SK-N-SH (cell line): ENCODE measurements at regions not wholly inside any gene's neighbourhood (a gene's known extent, or its start where the extent isn't known, plus 50 kb on each side); places are given as distances from the start of the nearest gene placed in this dataset.

ENCODE experiments used
- CTCF ChIA-PET: fragments of 300-600, 350-600 bp; formaldehyde crosslinking; extraction: SDS; loops from one replicate; lab custom pipeline; 2021; lab: Yijun Ruan, JAX
- POLR2A ChIA-PET: fragments of 350-600 bp; sonication (Branson Sonifier 250); formaldehyde crosslinking; extraction: SDS; loops from one replicate; lab custom pipeline; 2020; ENCODE audit warnings: antibody characterized with exemption, inconsistent platforms; lab: Yijun Ruan, JAX
- DNase-seq: peaks from one replicate; pipeline ENCODE4 v3.0.0; 2012
- H2AFZ ChIP-seq: fragments of 200-600 bp; sonication (generic); 2 replicates; pipeline ENCODE4 v1.8.1; 2016; ENCODE audit warnings: antibody characterized with exemption, mild to moderate bottlenecking, low read depth
- H3F3A ChIP-seq: fragments of 200-600 bp; sonication (generic); replicated peaks from 2 replicates; pipeline ENCODE3; 2016; ENCODE audit warnings: antibody characterized with exemption, mild to moderate bottlenecking; ENCODE audit not compliant: insufficient read depth
- H3K27ac ChIP-seq, 2 experiments: fragments of 200-500 bp in 1 of 2; fragments of 200-600 bp in 1 of 2; sonication (Bioruptor generic) in 1 of 2; sonication (generic), shearing (Covaris generic) in 1 of 2; 2 replicates each; pipeline versions ENCODE4 v1.5.1 to v1.6.1; 2014 to 2016; ENCODE audit warnings: low read depth in 2 of 2, inconsistent platforms in 1 of 2, low read length in 1 of 2, mild to moderate bottlenecking in 1 of 2, mixed read lengths in 1 of 2
- H3K27me3 ChIP-seq: fragments of 200-600 bp; sonication (generic), shearing (Covaris generic); 2 replicates; pipeline ENCODE4 v1.6.1; 2016; ENCODE audit warnings: mixed run types; ENCODE audit not compliant: insufficient read depth
- H3K36me3 ChIP-seq, 2 experiments: fragments of 200-500 bp in 1 of 2; fragments of 200-600 bp in 1 of 2; sonication (Bioruptor generic) in 1 of 2; sonication (generic) in 1 of 2; replicated peaks in 1 of 2; 2 replicates each; pipeline versions ENCODE3 to v1.5.1; 2014 to 2016; ENCODE audit warnings: low read length in 1 of 2, mild to moderate bottlenecking in 1 of 2; ENCODE audit not compliant: insufficient read depth in 2 of 2, control insufficient read depth in 1 of 2
- H3K4me1 ChIP-seq, 2 experiments: fragments of 200-500 bp in 1 of 2; fragments of 200-600 bp in 1 of 2; sonication (Bioruptor generic) in 1 of 2; sonication (generic), shearing (Covaris generic) in 1 of 2; 2 replicates each; pipeline versions ENCODE4 v1.5.1 to v1.6.1; 2014 to 2016; ENCODE audit warnings: low read depth in 1 of 2, low read length in 1 of 2, mixed run types in 1 of 2; ENCODE audit not compliant: insufficient read depth in 2 of 2, control insufficient read depth in 1 of 2
- H3K4me2 ChIP-seq: fragments of 200-600 bp; sonication (generic), shearing (Covaris generic); 2 replicates; pipeline ENCODE4 v1.6.1; 2017; ENCODE audit warnings: mixed run types
- H3K4me3 ChIP-seq, 2 experiments: fragments of 200-500 bp in 1 of 2; fragments of 200-600 bp in 1 of 2; sonication (Bioruptor generic) in 1 of 2; sonication (generic), shearing (Covaris generic) in 1 of 2; 2 replicates each; pipeline versions ENCODE4 v1.5.1 to v1.8.1; 2014 to 2016; ENCODE audit warnings: low read depth in 2 of 2, inconsistent platforms in 1 of 2, low read length in 1 of 2, mild to moderate bottlenecking in 1 of 2, mixed read lengths in 1 of 2, moderate library complexity in 1 of 2
- H3K79me2 ChIP-seq: fragments of 200-600 bp; sonication (generic); 2 replicates; pipeline ENCODE4 v1.8.1; 2017; ENCODE audit warnings: mild to moderate bottlenecking; ENCODE audit not compliant: insufficient read depth
- H3K9ac ChIP-seq: fragments of 200-600 bp; sonication (generic); 2 replicates; pipeline ENCODE4 v1.6.1; 2017; ENCODE audit warnings: mixed run types
- H3K9me2 ChIP-seq: fragments of 200-600 bp; sonication (generic); 2 replicates; pipeline ENCODE4 v1.6.1; 2017; ENCODE audit warnings: mixed run types
- H3K9me3 ChIP-seq: fragments of 200-600 bp; sonication (generic); 2 replicates; pipeline ENCODE4 v1.6.1; 2017; ENCODE audit warnings: mixed run types, mild to moderate bottlenecking, moderate library complexity
- H4K20me1 ChIP-seq: fragments of 200-600 bp; sonication (generic); 2 replicates; pipeline ENCODE4 v1.6.1; 2017; ENCODE audit warnings: mild to moderate bottlenecking, mixed run types; ENCODE audit not compliant: insufficient read depth
- ELF1 ChIP-seq: IDR thresholded peaks from 2 replicates; pipeline ENCODE4 v1.4.0; 2012
- FOSL2 ChIP-seq: IDR thresholded peaks from 2 replicates; pipeline ENCODE4 v1.4.0; 2012; ENCODE audit warnings: low read depth, mild to moderate bottlenecking, moderate library complexity, borderline replicate concordance
- GABPA ChIP-seq: IDR thresholded peaks from 2 replicates; pipeline ENCODE4 v1.4.0; 2012; ENCODE audit warnings: low read depth, mild to moderate bottlenecking
- IRF3 ChIP-seq: fragments of 150-350 bp; IDR thresholded peaks from 2 replicates; pipeline ENCODE4 v1.6.1; 2016; ENCODE audit warnings: mild to moderate bottlenecking, low read depth, low read length
- MEF2A ChIP-seq: IDR thresholded peaks from 2 replicates; pipeline ENCODE4 v1.4.0; 2012; ENCODE audit warnings: low read depth, borderline replicate concordance
- MXI1 ChIP-seq: IDR thresholded peaks from 2 replicates; pipeline ENCODE4 v1.6.1; 2012; ENCODE audit warnings: mild to moderate bottlenecking, low read depth, low read length, improper control_type of control experiment
- NFIC ChIP-seq: IDR thresholded peaks from 2 replicates; pipeline ENCODE4 v1.4.0; 2012; ENCODE audit warnings: borderline replicate concordance
- POLR2AphosphoS5 ChIP-seq: IDR thresholded peaks from 2 replicates; pipeline ENCODE4 v1.6.1; 2012; ENCODE audit warnings: low read depth, low read length
- RAD21 ChIP-seq: IDR thresholded peaks from 2 replicates; pipeline ENCODE4 v1.6.1; 2012; ENCODE audit warnings: mild to moderate bottlenecking, low read length
- RXRA ChIP-seq: IDR thresholded peaks from 2 replicates; pipeline ENCODE4 v1.4.0; 2012; ENCODE audit warnings: low read depth, mild to moderate bottlenecking, borderline replicate concordance
- SIN3A ChIP-seq: IDR thresholded peaks from 2 replicates; pipeline ENCODE4 v1.6.1; 2012; ENCODE audit warnings: low read depth, mild to moderate bottlenecking, low read length, moderate library complexity, borderline replicate concordance
- TAF1 ChIP-seq: IDR thresholded peaks from 2 replicates; pipeline ENCODE4 v1.6.1; 2012; ENCODE audit warnings: low read depth, mild to moderate bottlenecking, low read length, moderate library complexity, borderline replicate concordance
- TCF12 ChIP-seq: IDR thresholded peaks from 2 replicates; pipeline ENCODE4 v1.4.0; 2012
- TEAD4 ChIP-seq: IDR thresholded peaks from 2 replicates; pipeline ENCODE4 v1.4.0; 2012; ENCODE audit warnings: mild to moderate bottlenecking, borderline replicate concordance; ENCODE audit not compliant: insufficient read depth
- USF1 ChIP-seq: IDR thresholded peaks from 2 replicates; pipeline ENCODE4 v1.4.0; 2012; ENCODE audit warnings: low read depth, borderline replicate concordance
- USF2 ChIP-seq: fragments of 150-350 bp; IDR thresholded peaks from 2 replicates; pipeline ENCODE4 v1.6.1; 2017; ENCODE audit warnings: antibody characterized with exemption, low read length, low read depth, borderline replicate concordance
- YY1 ChIP-seq: IDR thresholded peaks from 2 replicates; pipeline ENCODE4 v1.4.0; 2012; ENCODE audit warnings: low read depth, mild to moderate bottlenecking
- WGBS: methylation state at CpG from one replicate; pipeline ENCODE4 v1.1.6; 2017; ENCODE audit warnings: low lambda C conversion rate; 5-methylcytosine and 5-hydroxymethylcytosine counted together
- TF ChIP-seq, protein P1 (sequence below): fragments of 200-600 bp; sonication (generic); IDR thresholded peaks from 2 replicates; pipeline ENCODE4 v1.6.1; 2017; ENCODE audit warnings: antibody characterized with exemption, mild to moderate bottlenecking, moderate library complexity

- CTCF ChIA-PET = no interaction called here
- 0% methylated on average over 1 of the region's 1 CpG for WGBS
- TF ChIP-seq FOSL2 (no peak), TAF1 (no peak), USF1 (no peak), SIN3A (no peak), ELF1 (no peak), RAD21 (no peak), RXRA (no peak), MEF2A (no peak), IRF3 (no peak), GABPA (no peak), USF2 (no peak), YY1 (no peak), TEAD4 (no peak), MXI1 (no peak), NFIC (no peak), TCF12 (no peak), POLR2AphosphoS5 (no peak)
- TF ChIP-seq, protein P1, sequence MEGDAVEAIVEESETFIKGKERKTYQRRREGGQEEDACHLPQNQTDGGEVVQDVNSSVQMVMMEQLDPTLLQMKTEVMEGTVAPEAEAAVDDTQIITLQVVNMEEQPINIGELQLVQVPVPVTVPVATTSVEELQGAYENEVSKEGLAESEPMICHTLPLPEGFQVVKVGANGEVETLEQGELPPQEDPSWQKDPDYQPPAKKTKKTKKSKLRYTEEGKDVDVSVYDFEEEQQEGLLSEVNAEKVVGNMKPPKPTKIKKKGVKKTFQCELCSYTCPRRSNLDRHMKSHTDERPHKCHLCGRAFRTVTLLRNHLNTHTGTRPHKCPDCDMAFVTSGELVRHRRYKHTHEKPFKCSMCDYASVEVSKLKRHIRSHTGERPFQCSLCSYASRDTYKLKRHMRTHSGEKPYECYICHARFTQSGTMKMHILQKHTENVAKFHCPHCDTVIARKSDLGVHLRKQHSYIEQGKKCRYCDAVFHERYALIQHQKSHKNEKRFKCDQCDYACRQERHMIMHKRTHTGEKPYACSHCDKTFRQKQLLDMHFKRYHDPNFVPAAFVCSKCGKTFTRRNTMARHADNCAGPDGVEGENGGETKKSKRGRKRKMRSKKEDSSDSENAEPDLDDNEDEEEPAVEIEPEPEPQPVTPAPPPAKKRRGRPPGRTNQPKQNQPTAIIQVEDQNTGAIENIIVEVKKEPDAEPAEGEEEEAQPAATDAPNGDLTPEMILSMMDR = no peak
- TF ChIP-seq, all 33 proteins: peak for 0
These were observed 131.4 kb upstream of the MDFIC start for GRCh38 chr7:114790521-114790920.

More at GRCh38 chr7:114790521-114790920, 131.4 kb upstream of the MDFIC start:
- H4K20me1 ChIP-seq = no peaks in the 10 kb centered on the region
- H3K27ac ChIP-seq = no peak overlapping the region
- no peak overlapping the region for H3K9ac ChIP-seq
- H3K79me2 ChIP-seq = no peaks in the 10 kb centered on the region
- POLR2A ChIA-PET = no interaction called here
- no peak overlapping the region for H3K4me3 ChIP-seq
- no peaks in the 10 kb centered on the region for H3K9me3 ChIP-seq
- H3K4me1 ChIP-seq = no peaks in the 10 kb centered on the region
- no peak for DNase-seq
- no peaks in the 10 kb centered on the region for H3K36me3 ChIP-seq
- no peak overlapping the region for H2AFZ ChIP-seq
- H3K9me2 ChIP-seq = no peaks in the 10 kb centered on the region
- no peak overlapping the region for H3K4me2 ChIP-seq
- H3K27me3 ChIP-seq = no peaks in the 10 kb centered on the region
- H3F3A ChIP-seq = peaks cover 4% of the 10 kb centered on the region
